ENCODE measurements at regions not wholly inside any gene's neighbourhood (a gene's known extent, or its start where the extent isn't known, plus 50 kb on each side); places are given as distances from the start of the nearest gene placed in this dataset.
"Not testable (repeated sequence)": the region's sequence is repeated elsewhere in the genome, so short reads cannot be mapped to it uniquely, and the experiment has no call there.

DNA sequence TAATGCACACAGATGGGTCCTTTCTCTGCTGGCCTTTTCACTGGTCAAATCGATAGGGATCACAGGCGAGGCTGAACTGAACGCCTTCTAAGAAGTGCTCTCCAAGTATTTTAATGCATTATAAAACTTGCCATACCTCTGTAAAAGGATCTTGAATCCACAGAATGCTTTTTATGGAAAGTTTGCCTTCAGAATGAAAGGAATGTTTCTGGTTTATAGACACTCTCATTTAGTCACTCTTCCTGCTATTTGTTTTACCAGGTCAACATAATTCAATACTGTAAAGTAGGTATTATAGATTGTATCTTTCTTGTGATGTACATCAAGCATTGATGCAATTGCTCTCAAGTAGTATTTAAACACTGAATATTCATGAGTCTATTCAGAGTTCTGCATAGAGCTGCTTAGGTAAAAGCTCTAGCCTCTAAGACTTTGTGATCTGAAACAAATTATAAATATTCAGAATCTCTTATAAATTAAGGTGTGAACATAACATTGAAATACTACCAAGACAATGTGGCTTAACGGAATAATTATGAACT, 308.4 kb downstream of the ISL1 start:
- Histone ChIP-seq H3K4me2 (ENCODE audit: insufficient read depth, low read length) (no peak overlapping the region), H3K27ac (ENCODE audit: low read depth, low read length) (no peak overlapping the region), H4K20me1 (ENCODE audit: insufficient read depth, low read length) (no peaks in the 10 kb centered on the region), H3K9me3 (ENCODE audit: low read depth, low read length) (no peaks in the 10 kb centered on the region), H2AFZ (ENCODE audit: low read length) (no peak overlapping the region), H3K27me3 (ENCODE audit: insufficient read depth, low read length) (no peaks in the 10 kb centered on the region), H3K4me1 (ENCODE audit: insufficient read depth, low read length) (no peaks in the 10 kb centered on the region), H3K4me3 (ENCODE audit: insufficient read depth, low read length) (no peak overlapping the region), H3K79me2 (ENCODE audit: insufficient read depth, low read length) (no peaks in the 10 kb centered on the region), H3K36me3 (ENCODE audit: insufficient read depth, low read length) (no peaks in the 10 kb centered on the region)
- TF ChIP-seq, protein P1, sequence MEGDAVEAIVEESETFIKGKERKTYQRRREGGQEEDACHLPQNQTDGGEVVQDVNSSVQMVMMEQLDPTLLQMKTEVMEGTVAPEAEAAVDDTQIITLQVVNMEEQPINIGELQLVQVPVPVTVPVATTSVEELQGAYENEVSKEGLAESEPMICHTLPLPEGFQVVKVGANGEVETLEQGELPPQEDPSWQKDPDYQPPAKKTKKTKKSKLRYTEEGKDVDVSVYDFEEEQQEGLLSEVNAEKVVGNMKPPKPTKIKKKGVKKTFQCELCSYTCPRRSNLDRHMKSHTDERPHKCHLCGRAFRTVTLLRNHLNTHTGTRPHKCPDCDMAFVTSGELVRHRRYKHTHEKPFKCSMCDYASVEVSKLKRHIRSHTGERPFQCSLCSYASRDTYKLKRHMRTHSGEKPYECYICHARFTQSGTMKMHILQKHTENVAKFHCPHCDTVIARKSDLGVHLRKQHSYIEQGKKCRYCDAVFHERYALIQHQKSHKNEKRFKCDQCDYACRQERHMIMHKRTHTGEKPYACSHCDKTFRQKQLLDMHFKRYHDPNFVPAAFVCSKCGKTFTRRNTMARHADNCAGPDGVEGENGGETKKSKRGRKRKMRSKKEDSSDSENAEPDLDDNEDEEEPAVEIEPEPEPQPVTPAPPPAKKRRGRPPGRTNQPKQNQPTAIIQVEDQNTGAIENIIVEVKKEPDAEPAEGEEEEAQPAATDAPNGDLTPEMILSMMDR (IDR thresholded peaks at IDR 0.05; ENCODE audit: extremely low read depth, low read depth, low read length) = no peak
- no peak for DNase-seq (ENCODE audit: insufficient read length, low spot score, missing footprints)

DNA sequence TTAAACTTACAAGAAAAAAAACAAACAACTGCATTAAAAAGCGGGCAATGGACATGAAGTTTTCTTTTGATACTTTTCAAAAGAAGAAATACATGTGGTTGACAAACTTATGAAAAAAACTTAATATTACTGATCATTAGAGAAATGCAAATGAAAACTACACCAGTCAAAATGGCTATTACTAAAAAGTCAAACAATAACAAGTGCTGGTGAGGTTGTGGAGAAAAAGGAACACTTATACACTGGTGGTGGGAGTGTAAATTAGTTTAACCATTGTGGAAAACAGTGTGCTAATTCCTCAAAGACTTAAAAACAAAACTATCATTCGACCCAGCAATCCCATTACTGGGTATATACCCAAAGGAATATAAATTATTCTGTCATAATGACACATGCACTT, 311.6 kb downstream of the ISL1 start:
- Histone ChIP-seq H3K4me1 (ENCODE audit: insufficient read depth, low read length) (no peaks in the 10 kb centered on the region), H3K27ac (ENCODE audit: low read depth, low read length) (no peak overlapping the region), H3K36me3 (ENCODE audit: insufficient read depth, low read length) (no peaks in the 10 kb centered on the region), H3K9me3 (ENCODE audit: low read depth, low read length) (no peaks in the 10 kb centered on the region), H3K27me3 (ENCODE audit: insufficient read depth, low read length) (no peaks in the 10 kb centered on the region), H3K4me3 (ENCODE audit: insufficient read depth, low read length) (no peak overlapping the region), H4K20me1 (ENCODE audit: insufficient read depth, low read length) (no peaks in the 10 kb centered on the region), H3K79me2 (ENCODE audit: insufficient read depth, low read length) (no peaks in the 10 kb centered on the region), H3K4me2 (ENCODE audit: insufficient read depth, low read length) (no peak overlapping the region), H2AFZ (ENCODE audit: low read length) (no peak overlapping the region)
- TF ChIP-seq, protein P1 (IDR thresholded peaks at IDR 0.05; ENCODE audit: extremely low read depth, low read depth, low read length) = no peak
- no peak for DNase-seq (ENCODE audit: insufficient read length, low spot score, missing footprints)

DNA sequence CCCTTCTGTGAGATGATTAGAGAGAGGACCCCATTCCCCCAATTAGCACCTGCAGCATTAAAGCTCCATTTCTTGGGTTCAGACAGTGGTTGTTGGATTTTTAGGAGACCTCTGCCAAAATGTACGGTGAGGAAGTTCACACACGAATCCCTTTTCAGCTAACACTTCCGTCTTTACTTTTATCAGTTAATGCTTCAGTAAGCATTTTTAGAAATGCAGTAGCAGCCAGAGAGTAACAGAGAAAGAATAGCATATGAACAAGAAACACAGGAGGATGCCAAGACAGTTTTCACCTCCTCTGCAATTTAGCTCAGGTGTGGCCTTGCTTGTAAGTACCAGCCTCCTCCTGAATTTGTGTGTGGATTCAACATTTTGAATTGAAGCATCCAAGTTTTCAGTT, 312.9 kb downstream of the ISL1 start:
- no peaks in the 10 kb centered on the region for H3K79me2 ChIP-seq (ENCODE audit: insufficient read depth, low read length)
- no peak for DNase-seq (ENCODE audit: insufficient read length, low spot score, missing footprints)
- no peaks in the 10 kb centered on the region for H3K36me3 ChIP-seq (ENCODE audit: insufficient read depth, low read length)
- no peaks in the 10 kb centered on the region for H3K9me3 ChIP-seq (ENCODE audit: low read depth, low read length)
- no peaks in the 10 kb centered on the region for H3K4me1 ChIP-seq (ENCODE audit: insufficient read depth, low read length)
- no peak overlapping the region for H3K4me3 ChIP-seq (ENCODE audit: insufficient read depth, low read length)
- H3K27ac ChIP-seq (ENCODE audit: low read depth, low read length) = no peak overlapping the region
- TF ChIP-seq, protein P1 (IDR thresholded peaks at IDR 0.05; ENCODE audit: extremely low read depth, low read depth, low read length) = no peak
- H4K20me1 ChIP-seq (ENCODE audit: insufficient read depth, low read length) = no peaks in the 10 kb centered on the region
- H3K4me2 ChIP-seq (ENCODE audit: insufficient read depth, low read length) = no peak overlapping the region
- H3K27me3 ChIP-seq (ENCODE audit: insufficient read depth, low read length) = no peaks in the 10 kb centered on the region
- no peak overlapping the region for H2AFZ ChIP-seq (ENCODE audit: low read length)

DNA sequence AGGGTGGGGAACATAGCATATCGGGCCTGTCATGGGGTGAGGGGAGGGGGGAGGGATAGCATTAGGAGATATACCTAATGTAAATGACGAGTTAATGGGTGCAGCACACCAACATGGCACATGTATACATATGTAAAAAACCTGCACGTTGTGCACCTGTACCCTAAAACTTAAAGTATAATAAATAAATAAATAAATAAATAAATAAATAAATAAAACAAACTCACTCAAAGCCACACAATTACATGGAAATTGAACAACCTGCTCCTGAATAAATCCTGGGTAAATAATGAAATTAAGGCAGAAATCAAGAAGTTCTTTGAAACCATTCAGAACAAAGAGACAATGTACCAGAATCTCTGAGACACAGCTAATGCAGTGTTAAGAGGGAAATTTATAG, 318.8 kb downstream of the ISL1 start:
- H3K4me2 ChIP-seq (ENCODE audit: insufficient read depth, low read length) = not testable (repeated sequence)

More for the DNA sequence above, 318.8 kb downstream of the ISL1 start:
- DNase-seq (ENCODE audit: insufficient read length, low spot score, missing footprints); H3K27ac ChIP-seq (ENCODE audit: low read depth, low read length); H4K20me1 ChIP-seq (ENCODE audit: insufficient read depth, low read length); H3K4me1 ChIP-seq (ENCODE audit: insufficient read depth, low read length); H2AFZ ChIP-seq (ENCODE audit: low read length); H3K79me2 ChIP-seq (ENCODE audit: insufficient read depth, low read length); H3K4me3 ChIP-seq (ENCODE audit: insufficient read depth, low read length); H3K9me3 ChIP-seq (ENCODE audit: low read depth, low read length); H3K36me3 ChIP-seq (ENCODE audit: insufficient read depth, low read length); H3K27me3 ChIP-seq (ENCODE audit: insufficient read depth, low read length): not testable (repeated sequence)

All from osteoblast (primary cell).